HepG2 (cell line): ENCODE measurements at regions not wholly inside any gene's neighbourhood (a gene's known extent, or its start where the extent isn't known, plus 50 kb on each side); places are given as distances from the start of the nearest gene placed in this dataset.

Experiments
- BRD4 ChIP-seq: sonication (generic); formaldehyde crosslinking; IDR thresholded peaks from 2 replicates; pipeline ENCODE4 v1.4.0; 2020; ENCODE audit warnings: missing genetic modification reagents
- CTCF ChIP-seq: sonication (generic); formaldehyde crosslinking; IDR thresholded peaks from 2 replicates; pipeline ENCODE4 v1.5.0; 2020; ENCODE audit warnings: mild to moderate bottlenecking, missing genetic modification reagents, moderate library complexity
- KLF9 ChIP-seq: IDR thresholded peaks from 2 replicates; pipeline ENCODE4 v1.6.1; 2016; ENCODE audit warnings: low read depth
- TBP ChIP-seq: sonication (generic); formaldehyde crosslinking; IDR thresholded peaks from 2 replicates; pipeline ENCODE4 v1.5.0; 2020; ENCODE audit warnings: missing genetic modification reagents
- ZBTB8A ChIP-seq: sonication (generic); formaldehyde crosslinking; IDR thresholded peaks from 2 replicates; pipeline ENCODE4 v1.4.0; 2020; ENCODE audit warnings: mild to moderate bottlenecking, low read depth, missing genetic modification reagents, borderline replicate concordance
- ZFYVE20 ChIP-seq: sonication (generic); formaldehyde crosslinking; IDR thresholded peaks from 2 replicates; pipeline ENCODE4 v1.8.0; 2023; ENCODE audit warnings: low read depth, mild to moderate bottlenecking, moderate library complexity, missing genetic modification reagents, borderline replicate concordance
- ZNF12 ChIP-seq: sonication (generic); formaldehyde crosslinking; IDR thresholded peaks from 2 replicates; pipeline ENCODE4 v1.5.0; 2020; ENCODE audit warnings: missing genetic modification reagents
- ZNF18 ChIP-seq: sonication (generic); formaldehyde crosslinking; IDR thresholded peaks from 2 replicates; pipeline ENCODE4 v1.8.0; 2022; ENCODE audit warnings: mild to moderate bottlenecking, missing genetic modification reagents; ENCODE audit not compliant: insufficient replicate concordance
- TF ChIP-seq, protein P1 (sequence below): fragments of 450-650 bp; IDR thresholded peaks from 2 replicates; pipeline ENCODE4 v1.6.1; 2017; ENCODE audit warnings: mild to moderate bottlenecking
- TF ChIP-seq, protein P2 (sequence below): sonication (generic); formaldehyde crosslinking; IDR thresholded peaks from 2 replicates; pipeline ENCODE4 v1.9.0; 2021; ENCODE audit warnings: mild to moderate bottlenecking, missing genetic modification reagents

GRCh38 chr11:91749251-91749650 is 475.4 kb upstream of the FAT3 start:
- TF ChIP-seq KLF9 (CRISPR knock-in tag) (no peak), BRD4 (no peak), ZFYVE20 (CRISPR knock-in tag) (no peak), CTCF (CRISPR knock-in tag) (no peak), ZBTB8A (no peak), ZNF18 (CRISPR knock-in tag) (no peak), TBP (no peak), ZNF12 (CRISPR knock-in tag) (no peak)
- TF ChIP-seq, protein P1, sequence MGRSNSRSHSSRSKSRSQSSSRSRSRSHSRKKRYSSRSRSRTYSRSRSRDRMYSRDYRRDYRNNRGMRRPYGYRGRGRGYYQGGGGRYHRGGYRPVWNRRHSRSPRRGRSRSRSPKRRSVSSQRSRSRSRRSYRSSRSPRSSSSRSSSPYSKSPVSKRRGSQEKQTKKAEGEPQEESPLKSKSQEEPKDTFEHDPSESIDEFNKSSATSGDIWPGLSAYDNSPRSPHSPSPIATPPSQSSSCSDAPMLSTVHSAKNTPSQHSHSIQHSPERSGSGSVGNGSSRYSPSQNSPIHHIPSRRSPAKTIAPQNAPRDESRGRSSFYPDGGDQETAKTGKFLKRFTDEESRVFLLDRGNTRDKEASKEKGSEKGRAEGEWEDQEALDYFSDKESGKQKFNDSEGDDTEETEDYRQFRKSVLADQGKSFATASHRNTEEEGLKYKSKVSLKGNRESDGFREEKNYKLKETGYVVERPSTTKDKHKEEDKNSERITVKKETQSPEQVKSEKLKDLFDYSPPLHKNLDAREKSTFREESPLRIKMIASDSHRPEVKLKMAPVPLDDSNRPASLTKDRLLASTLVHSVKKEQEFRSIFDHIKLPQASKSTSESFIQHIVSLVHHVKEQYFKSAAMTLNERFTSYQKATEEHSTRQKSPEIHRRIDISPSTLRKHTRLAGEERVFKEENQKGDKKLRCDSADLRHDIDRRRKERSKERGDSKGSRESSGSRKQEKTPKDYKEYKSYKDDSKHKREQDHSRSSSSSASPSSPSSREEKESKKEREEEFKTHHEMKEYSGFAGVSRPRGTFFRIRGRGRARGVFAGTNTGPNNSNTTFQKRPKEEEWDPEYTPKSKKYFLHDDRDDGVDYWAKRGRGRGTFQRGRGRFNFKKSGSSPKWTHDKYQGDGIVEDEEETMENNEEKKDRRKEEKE: no peak
- TF ChIP-seq, protein P2, sequence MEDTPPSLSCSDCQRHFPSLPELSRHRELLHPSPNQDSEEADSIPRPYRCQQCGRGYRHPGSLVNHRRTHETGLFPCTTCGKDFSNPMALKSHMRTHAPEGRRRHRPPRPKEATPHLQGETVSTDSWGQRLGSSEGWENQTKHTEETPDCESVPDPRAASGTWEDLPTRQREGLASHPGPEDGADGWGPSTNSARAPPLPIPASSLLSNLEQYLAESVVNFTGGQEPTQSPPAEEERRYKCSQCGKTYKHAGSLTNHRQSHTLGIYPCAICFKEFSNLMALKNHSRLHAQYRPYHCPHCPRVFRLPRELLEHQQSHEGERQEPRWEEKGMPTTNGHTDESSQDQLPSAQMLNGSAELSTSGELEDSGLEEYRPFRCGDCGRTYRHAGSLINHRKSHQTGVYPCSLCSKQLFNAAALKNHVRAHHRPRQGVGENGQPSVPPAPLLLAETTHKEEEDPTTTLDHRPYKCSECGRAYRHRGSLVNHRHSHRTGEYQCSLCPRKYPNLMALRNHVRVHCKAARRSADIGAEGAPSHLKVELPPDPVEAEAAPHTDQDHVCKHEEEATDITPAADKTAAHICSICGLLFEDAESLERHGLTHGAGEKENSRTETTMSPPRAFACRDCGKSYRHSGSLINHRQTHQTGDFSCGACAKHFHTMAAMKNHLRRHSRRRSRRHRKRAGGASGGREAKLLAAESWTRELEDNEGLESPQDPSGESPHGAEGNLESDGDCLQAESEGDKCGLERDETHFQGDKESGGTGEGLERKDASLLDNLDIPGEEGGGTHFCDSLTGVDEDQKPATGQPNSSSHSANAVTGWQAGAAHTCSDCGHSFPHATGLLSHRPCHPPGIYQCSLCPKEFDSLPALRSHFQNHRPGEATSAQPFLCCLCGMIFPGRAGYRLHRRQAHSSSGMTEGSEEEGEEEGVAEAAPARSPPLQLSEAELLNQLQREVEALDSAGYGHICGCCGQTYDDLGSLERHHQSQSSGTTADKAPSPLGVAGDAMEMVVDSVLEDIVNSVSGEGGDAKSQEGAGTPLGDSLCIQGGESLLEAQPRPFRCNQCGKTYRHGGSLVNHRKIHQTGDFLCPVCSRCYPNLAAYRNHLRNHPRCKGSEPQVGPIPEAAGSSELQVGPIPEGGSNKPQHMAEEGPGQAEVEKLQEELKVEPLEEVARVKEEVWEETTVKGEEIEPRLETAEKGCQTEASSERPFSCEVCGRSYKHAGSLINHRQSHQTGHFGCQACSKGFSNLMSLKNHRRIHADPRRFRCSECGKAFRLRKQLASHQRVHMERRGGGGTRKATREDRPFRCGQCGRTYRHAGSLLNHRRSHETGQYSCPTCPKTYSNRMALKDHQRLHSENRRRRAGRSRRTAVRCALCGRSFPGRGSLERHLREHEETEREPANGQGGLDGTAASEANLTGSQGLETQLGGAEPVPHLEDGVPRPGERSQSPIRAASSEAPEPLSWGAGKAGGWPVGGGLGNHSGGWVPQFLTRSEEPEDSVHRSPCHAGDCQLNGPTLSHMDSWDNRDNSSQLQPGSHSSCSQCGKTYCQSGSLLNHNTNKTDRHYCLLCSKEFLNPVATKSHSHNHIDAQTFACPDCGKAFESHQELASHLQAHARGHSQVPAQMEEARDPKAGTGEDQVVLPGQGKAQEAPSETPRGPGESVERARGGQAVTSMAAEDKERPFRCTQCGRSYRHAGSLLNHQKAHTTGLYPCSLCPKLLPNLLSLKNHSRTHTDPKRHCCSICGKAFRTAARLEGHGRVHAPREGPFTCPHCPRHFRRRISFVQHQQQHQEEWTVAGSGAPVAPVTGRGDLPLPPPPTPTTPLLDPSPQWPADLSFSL: no peak
